ENCODE measurements at regions not wholly inside any gene's neighbourhood (a gene's known extent, or its start where the extent isn't known, plus 50 kb on each side); places are given as distances from the start of the nearest gene placed in this dataset.

GRCh38 chrX:88024022-88024421 is 506.4 kb downstream of the KLHL4 start:
- Histone ChIP-seq H3K4me3 (ENCODE audit: low read depth, low read length) (no peak overlapping the region), H3K27me3 (ENCODE audit: control insufficient read depth, insufficient read depth, low read length) (no peaks in the 10 kb centered on the region), H3K36me3 (ENCODE audit: control insufficient read depth, insufficient read depth, low read length) (no peaks in the 10 kb centered on the region)
- FAIRE-seq (no peak), DNase-seq (ENCODE audit: low read depth) (no peak)
- TF ChIP-seq CTCF (IDR thresholded peaks at IDR 0.05; ENCODE audit: insufficient read depth, low read length, severe bottlenecking), result no peak

GRCh38 chrX:88072339-88073030 is 554.9 kb downstream of the KLHL4 start:
- no peaks in the 10 kb centered on the region for H3K27me3 ChIP-seq (ENCODE audit: control insufficient read depth, insufficient read depth, low read length)
- no peaks in the 10 kb centered on the region for H3K36me3 ChIP-seq (ENCODE audit: control insufficient read depth, insufficient read depth, low read length)
- DNase-seq (ENCODE audit: low read depth) (no peak), FAIRE-seq (no peak)
- H3K4me3 ChIP-seq (ENCODE audit: low read depth, low read length), result no peak overlapping the region
- TF ChIP-seq CTCF (IDR thresholded peaks at IDR 0.05; ENCODE audit: insufficient read depth, low read length, severe bottlenecking), result no peak

GRCh38 chrX:88101968-88102367 is 584.4 kb downstream of the KLHL4 start:
- H3K36me3 ChIP-seq (ENCODE audit: control insufficient read depth, insufficient read depth, low read length), result no peaks in the 10 kb centered on the region
- H3K4me3 ChIP-seq (ENCODE audit: low read depth, low read length), result no peak overlapping the region
- H3K27me3 ChIP-seq (ENCODE audit: control insufficient read depth, insufficient read depth, low read length), result no peaks in the 10 kb centered on the region
- no peak for TF ChIP-seq CTCF (IDR thresholded peaks at IDR 0.05; ENCODE audit: insufficient read depth, low read length, severe bottlenecking)
- no peak for DNase-seq (ENCODE audit: low read depth)
- FAIRE-seq, result no peak

GRCh38 chrX:88135735-88136134 is 611.3 kb upstream of the CPXCR1 start:
- TF ChIP-seq CTCF (IDR thresholded peaks at IDR 0.05; ENCODE audit: insufficient read depth, low read length, severe bottlenecking), result no peak
- FAIRE-seq (no peak), DNase-seq (ENCODE audit: low read depth) (no peak)
- H3K27me3 ChIP-seq (ENCODE audit: control insufficient read depth, insufficient read depth, low read length), result no peaks in the 10 kb centered on the region
- no peaks in the 10 kb centered on the region for H3K36me3 ChIP-seq (ENCODE audit: control insufficient read depth, insufficient read depth, low read length)
- no peak overlapping the region for H3K4me3 ChIP-seq (ENCODE audit: low read depth, low read length)

GRCh38 chrX:88136328-88136727 is 610.7 kb upstream of the CPXCR1 start:
- no peak for DNase-seq (ENCODE audit: low read depth)
- Histone ChIP-seq H3K27me3 (ENCODE audit: control insufficient read depth, insufficient read depth, low read length) (no peaks in the 10 kb centered on the region), H3K4me3 (ENCODE audit: low read depth, low read length) (no peak overlapping the region), H3K36me3 (ENCODE audit: control insufficient read depth, insufficient read depth, low read length) (no peaks in the 10 kb centered on the region)
- FAIRE-seq, result no peak
- no peak for TF ChIP-seq CTCF (IDR thresholded peaks at IDR 0.05; ENCODE audit: insufficient read depth, low read length, severe bottlenecking)

GRCh38 chrX:88146577-88146976 is 600.4 kb upstream of the CPXCR1 start:
- no peak for FAIRE-seq
- no peaks in the 10 kb centered on the region for H3K36me3 ChIP-seq (ENCODE audit: control insufficient read depth, insufficient read depth, low read length)
- H3K27me3 ChIP-seq (ENCODE audit: control insufficient read depth, insufficient read depth, low read length), result no peaks in the 10 kb centered on the region
- no peak for DNase-seq (ENCODE audit: low read depth)
- TF ChIP-seq CTCF (IDR thresholded peaks at IDR 0.05; ENCODE audit: insufficient read depth, low read length, severe bottlenecking), result no peak
- no peak overlapping the region for H3K4me3 ChIP-seq (ENCODE audit: low read depth, low read length)

Measured in bronchial epithelial cell (primary cell).